Iris pigment epithelial cell (primary cell): ENCODE measurements at regions not wholly inside any gene's neighbourhood (a gene's known extent, or its start where the extent isn't known, plus 50 kb on each side); places are given as distances from the start of the nearest gene placed in this dataset.
"Not testable (repeated sequence)": the region's sequence is repeated elsewhere in the genome, so short reads cannot be mapped to it uniquely, and the experiment has no call there.

Source experiments
- DNase-seq: peaks from one replicate; pipeline ENCODE4 v3.0.0-alpha.2; 2011; ENCODE audit warnings: low read depth

GRCh38 chr3:655824-656223 is 437.0 kb upstream of the CNTN6 start:
- no peak for DNase-seq

- DNase-seq = no peak
Measured at GRCh38 chr3:661356-661755, 431.5 kb upstream of the CNTN6 start.

GRCh38 chr3:674116-674515 is 418.7 kb upstream of the CNTN6 start:
- no peak for DNase-seq

- no peak for DNase-seq
Measured at GRCh38 chr3:675846-676245, 417.0 kb upstream of the CNTN6 start.

GRCh38 chr3:683770-684169 is 409.1 kb upstream of the CNTN6 start:
- no peak for DNase-seq

DNA sequence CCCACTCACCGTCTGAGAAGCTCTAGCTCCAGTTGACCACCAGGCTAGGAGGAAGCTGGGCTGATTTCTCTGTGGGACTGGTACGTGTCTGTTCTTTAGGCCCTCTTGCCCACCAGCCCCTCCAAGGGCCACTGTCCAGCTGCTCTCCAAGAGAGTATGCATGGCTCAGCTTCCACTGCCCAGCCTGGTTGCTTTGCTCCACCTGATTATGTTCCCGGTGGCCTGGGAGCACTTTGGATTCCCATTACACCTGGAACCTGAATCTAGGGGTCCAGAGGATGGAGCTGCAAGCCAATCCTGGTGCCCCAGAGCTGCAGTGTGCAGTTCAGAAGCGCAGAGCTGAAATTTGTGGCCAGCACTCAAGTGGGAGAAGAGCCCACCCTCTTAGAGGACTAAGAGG is 402.1 kb upstream of the CNTN6 start:
- DNase-seq = no peak

- DNase-seq = no peak
Measured at GRCh38 chr3:700514-700913, 392.3 kb upstream of the CNTN6 start.

GRCh38 chr3:707041-707440 is 385.8 kb upstream of the CNTN6 start:
- DNase-seq = no peak

GRCh38 chr3:713006-713621 is 379.7 kb upstream of the CNTN6 start:
- no peak for DNase-seq

- no peak for DNase-seq
Measured at GRCh38 chr3:713947-714620, 378.7 kb upstream of the CNTN6 start.

GRCh38 chr3:721086-721485 is 371.7 kb upstream of the CNTN6 start:
- no peak for DNase-seq

DNA sequence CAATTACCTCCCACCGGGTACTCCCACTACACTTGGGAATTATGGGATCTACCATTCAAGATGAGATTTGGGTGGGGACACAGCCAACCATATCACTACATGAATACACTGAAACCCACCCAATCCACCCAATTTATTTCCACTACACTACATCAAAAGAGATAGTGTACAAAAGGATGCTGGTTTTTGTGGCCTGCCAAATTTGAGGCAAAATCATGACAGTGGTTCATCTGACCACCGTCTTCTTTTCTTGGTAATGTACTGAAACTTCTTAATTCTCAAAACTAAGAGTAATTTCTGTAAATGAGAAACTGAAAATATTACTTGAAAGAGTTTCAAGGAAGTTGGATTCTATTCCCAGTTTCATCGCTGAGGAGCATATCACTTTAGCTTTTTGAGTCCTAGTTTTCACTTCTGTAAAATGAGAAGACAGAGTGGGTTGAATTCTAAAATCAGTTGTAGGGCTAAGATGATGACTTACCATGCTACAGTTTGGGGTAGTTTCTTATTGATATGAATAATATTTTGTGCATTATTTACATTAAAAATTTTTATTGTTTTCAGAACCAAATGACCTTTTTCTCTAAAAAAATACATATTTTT is 360.4 kb upstream of the CNTN6 start:
- DNase-seq = no peak

DNA sequence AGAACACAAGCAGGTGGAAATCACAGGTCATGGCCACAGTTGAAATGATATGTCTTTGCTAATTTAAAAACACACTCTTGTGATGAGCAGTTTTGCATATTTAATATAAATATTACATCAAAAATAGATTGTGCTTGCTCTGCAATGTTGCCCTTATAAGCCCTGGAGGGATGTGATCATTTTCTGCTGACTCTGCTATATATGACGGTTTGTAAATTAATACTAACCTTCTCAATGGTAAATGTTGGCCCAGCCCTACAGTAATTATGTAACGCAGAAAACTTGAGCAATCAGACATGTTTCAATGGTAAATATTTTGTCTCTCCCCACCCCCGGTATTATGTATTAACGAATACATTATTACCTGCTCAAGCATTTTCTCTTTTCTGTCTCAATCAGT is 359.5 kb upstream of the CNTN6 start:
- no peak for DNase-seq

DNA sequence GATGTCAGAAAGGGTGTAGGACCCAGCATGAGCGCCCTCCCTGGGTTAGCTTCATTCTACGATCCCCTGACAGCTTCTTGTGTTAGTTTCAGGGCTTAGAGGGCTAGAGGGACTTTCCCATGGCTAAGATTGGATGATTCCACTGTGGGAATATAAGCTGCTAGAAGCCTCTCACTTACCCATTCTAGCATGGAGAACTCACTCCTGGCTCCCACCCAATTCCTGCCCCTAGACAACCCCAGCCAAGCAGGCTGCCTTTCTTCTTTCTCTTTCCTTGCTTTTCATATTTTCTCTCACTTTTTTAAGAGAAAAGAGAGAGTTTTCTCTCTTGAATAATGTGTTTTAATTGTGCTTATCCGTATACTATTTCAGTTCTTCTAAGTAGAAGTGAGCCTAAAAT is 335.1 kb upstream of the CNTN6 start:
- no peak for DNase-seq

DNA sequence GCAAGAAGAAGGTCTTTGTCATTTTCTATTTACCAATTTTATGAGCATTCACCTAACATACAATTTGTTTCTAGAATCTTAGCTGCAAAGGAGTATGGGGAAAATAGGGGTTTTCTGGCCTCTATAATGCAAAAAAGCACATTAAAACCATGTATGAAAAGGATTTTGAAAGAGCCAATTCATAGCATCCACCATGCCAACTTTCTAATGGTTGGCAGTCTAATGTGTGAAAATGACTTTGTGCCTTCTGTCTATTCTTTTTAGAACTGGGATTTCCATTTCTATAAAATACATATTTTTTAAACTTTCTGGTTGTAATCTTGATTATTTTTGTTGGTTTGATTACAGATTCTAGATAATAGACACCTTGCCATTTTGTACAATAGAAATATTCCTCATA is 333.7 kb upstream of the CNTN6 start:
- DNase-seq = no peak

DNA sequence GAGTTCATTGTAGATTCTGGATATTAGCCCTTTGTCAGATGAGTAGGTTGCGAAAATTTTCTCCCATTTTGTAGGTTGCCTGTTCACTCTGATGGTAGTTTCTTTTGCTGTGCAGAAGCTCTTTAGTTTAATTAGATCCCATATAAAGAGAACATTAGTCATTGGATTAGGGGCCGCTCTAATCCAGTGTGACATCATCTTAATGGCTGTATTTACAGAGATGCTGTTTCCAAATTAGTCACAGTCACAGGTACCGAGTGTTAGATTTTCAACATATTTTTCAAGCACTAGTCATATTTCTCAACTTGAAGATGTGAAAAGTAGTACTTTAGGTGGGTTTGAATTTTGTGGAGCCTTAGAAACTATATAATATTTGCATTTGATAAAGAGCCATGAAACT is 319.4 kb upstream of the CNTN6 start:
- not testable (repeated sequence) for DNase-seq

DNA sequence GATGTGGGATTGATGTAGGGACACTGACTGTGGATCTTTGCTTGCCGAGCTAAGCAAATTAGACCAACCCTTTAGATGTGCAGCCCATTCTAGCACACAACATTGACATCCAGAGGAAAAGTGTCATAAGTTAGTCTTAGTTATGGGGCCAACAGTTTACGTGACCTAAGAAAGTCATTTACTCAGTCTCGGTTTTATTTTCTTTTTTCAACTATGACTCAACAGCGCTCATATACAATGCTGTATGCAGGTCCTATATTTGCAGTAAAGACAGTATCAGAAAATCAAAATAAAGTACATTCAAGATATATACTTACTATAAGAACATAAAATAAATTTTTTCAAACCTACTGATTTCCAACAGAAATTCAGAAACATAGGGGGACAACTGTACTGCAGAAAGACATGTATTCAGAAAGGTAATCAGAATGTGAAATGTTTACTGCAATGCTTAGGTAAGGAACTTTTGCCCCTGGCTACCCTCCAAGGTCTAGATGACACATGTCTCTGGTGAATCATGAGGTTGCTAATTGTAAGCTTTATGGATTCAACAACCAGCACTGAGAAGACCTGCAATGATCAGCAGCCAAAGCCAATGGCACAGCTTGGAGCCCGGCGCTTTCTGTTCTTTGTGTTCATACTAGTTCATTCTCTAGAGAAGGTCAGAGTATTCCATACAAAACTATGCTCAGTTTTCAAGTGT is 317.5 kb upstream of the CNTN6 start:
- DNase-seq = no peak

GRCh38 chr3:780505-780904 is 312.3 kb upstream of the CNTN6 start:
- DNase-seq = no peak

DNA sequence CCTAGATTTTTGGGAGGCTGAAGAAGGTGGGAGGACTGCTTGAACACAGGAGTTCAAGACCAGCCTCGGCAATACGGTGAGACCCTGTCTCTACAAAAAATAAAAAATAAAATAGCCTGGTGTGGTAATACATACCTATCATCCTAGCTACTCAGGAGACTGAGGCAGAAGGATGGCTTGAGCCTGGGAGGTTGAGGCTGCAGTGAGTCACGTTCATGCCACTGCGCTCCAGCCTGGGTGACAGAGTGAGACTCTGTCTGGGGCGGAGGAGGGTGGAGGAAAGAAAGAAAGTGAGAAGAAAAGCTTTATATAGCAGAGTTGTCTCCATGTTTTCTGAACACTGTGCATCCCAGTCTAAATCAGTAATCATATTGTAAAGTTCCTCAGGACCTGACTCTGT is 301.4 kb upstream of the CNTN6 start:
- no peak for DNase-seq

DNA sequence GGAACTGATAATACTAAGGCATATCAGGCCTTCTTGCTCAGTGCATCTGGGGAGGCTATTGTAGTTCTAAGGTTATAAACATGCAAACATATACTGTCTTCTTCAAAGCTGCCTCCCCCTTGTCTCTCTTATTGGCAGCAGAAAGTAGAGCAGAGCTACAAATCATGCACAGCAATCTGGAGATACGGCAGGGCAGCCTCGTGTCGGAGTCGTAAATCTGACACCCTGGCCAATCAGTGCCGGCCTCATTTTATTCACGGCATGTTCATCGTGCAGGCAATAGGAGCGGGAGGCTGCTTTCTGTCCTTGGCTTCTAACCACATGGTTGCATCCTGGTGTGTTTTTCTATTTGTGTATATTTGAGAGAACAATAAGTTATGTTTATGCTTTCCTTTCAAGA is 300.2 kb upstream of the CNTN6 start:
- DNase-seq = no peak

GRCh38 chr3:804211-804610 is 288.6 kb upstream of the CNTN6 start:
- no peak for DNase-seq

DNA sequence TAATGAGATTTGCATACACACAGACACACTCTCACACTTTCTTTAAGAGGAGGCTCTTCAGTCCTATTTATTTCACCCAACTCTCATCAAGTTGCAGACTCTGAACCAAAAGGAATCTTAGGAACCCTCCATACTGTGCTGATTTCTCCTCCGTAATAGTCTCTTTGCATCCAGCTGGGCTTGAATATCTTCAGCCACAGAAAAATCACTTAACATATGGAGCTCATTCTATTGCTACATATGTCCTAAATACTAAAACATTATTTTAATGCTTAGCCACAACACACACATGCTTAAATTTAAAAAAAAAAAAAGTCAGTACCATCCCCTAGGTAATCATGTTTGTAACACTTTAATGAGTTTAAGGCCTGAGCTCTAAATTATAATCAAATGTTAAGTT is 287.5 kb upstream of the CNTN6 start:
- no peak for DNase-seq

- DNase-seq = no peak
Measured at GRCh38 chr3:806006-806405, 286.8 kb upstream of the CNTN6 start.
